ENCODE measurements at regions not wholly inside any gene's neighbourhood (a gene's known extent, or its start where the extent isn't known, plus 50 kb on each side); places are given as distances from the start of the nearest gene placed in this dataset.
"Not testable (repeated sequence)": the region's sequence is repeated elsewhere in the genome, so short reads cannot be mapped to it uniquely, and the experiment has no call there.

- no peak for TF ChIP-seq CTCF (IDR thresholded peaks at IDR 0.05)
- intact Hi-C loops (cut with DNase I), result no loop called here
These were observed 592.7 kb upstream of the SEMA6D start for GRCh38 chr15:47124430-47125102.

GRCh38 chr15:47129033-47129432 is 588.3 kb upstream of the SEMA6D start:
- no peak for TF ChIP-seq CTCF (IDR thresholded peaks at IDR 0.05)
- Histone ChIP-seq H3K36me3 (no peaks in the 10 kb centered on the region), H3K27me3 (no peaks in the 10 kb centered on the region), H3K9me3 (peaks cover 0 to 2% of the 10 kb centered on the region in 2 donors), H3K4me1 (no peaks in the 10 kb centered on the region), H3K4me3 (no peak overlapping the region), H3K27ac (no peak overlapping the region)
- intact Hi-C loops (cut with DNase I), result no loop called here
- DNase-seq (ENCODE audit: low spot score in 2 of 2), result no peak

More at GRCh38 chr15:47124430-47125102, 592.7 kb upstream of the SEMA6D start:
- Histone ChIP-seq H3K4me1 (no peaks in the 10 kb centered on the region), H3K27me3 (no peaks in the 10 kb centered on the region), H3K36me3 (no peaks in the 10 kb centered on the region), H3K27ac (no peak overlapping the region), H3K4me3 (no peak overlapping the region), H3K9me3 (peaks cover 0 to 6% of the 10 kb centered on the region in 2 donors)
- no peak for DNase-seq (ENCODE audit: low spot score in 2 of 2)

GRCh38 chr15:47131450-47131849 is 585.9 kb upstream of the SEMA6D start:
- H3K4me1 ChIP-seq; H3K27ac ChIP-seq; H3K9me3 ChIP-seq; H3K4me3 ChIP-seq; H3K27me3 ChIP-seq; DNase-seq (ENCODE audit: low spot score in 2 of 2); H3K36me3 ChIP-seq; intact Hi-C loops (cut with DNase I): not testable (repeated sequence)

- intact Hi-C loops (cut with DNase I), result no loop called here
- no peaks in the 10 kb centered on the region for H3K36me3 ChIP-seq
- no peak for DNase-seq (ENCODE audit: low spot score in 2 of 2)
- TF ChIP-seq CTCF (IDR thresholded peaks at IDR 0.05), result no peak
- H3K27me3 ChIP-seq, result no peaks in the 10 kb centered on the region
- H3K27ac ChIP-seq, result no peak overlapping the region
- no peak overlapping the region for H3K4me3 ChIP-seq
- no peaks in the 10 kb centered on the region for H3K4me1 ChIP-seq
- no peaks in the 10 kb centered on the region for H3K9me3 ChIP-seq
These were observed 582.0 kb upstream of the SEMA6D start for GRCh38 chr15:47135267-47135666.

- H3K27me3 ChIP-seq, result no peaks in the 10 kb centered on the region
- no peak overlapping the region for H3K4me3 ChIP-seq
- no peak for DNase-seq (ENCODE audit: low spot score in 2 of 2)
- no peaks in the 10 kb centered on the region for H3K4me1 ChIP-seq
- H3K36me3 ChIP-seq, result no peaks in the 10 kb centered on the region
- no peak for TF ChIP-seq CTCF (IDR thresholded peaks at IDR 0.05)
- no peak overlapping the region for H3K27ac ChIP-seq
- intact Hi-C loops (cut with DNase I), result no loop called here
- no peaks in the 10 kb centered on the region for H3K9me3 ChIP-seq
These were observed 581.1 kb upstream of the SEMA6D start for GRCh38 chr15:47136236-47136635.

- H3K27ac ChIP-seq, result no peak overlapping the region
- no peak for DNase-seq (ENCODE audit: low spot score in 2 of 2)
- intact Hi-C loops (cut with DNase I), result no loop called here
- H3K9me3 ChIP-seq, result no peaks in the 10 kb centered on the region
- TF ChIP-seq CTCF (IDR thresholded peaks at IDR 0.05), result no peak
- no peaks in the 10 kb centered on the region for H3K27me3 ChIP-seq
- no peaks in the 10 kb centered on the region for H3K4me1 ChIP-seq
- H3K4me3 ChIP-seq, result no peak overlapping the region
- no peaks in the 10 kb centered on the region for H3K36me3 ChIP-seq
These were observed 577.3 kb upstream of the SEMA6D start for GRCh38 chr15:47139965-47140364.
